D721Med (cell line): ENCODE measurements at regions not wholly inside any gene's neighbourhood (a gene's known extent, or its start where the extent isn't known, plus 50 kb on each side); places are given as distances from the start of the nearest gene placed in this dataset.

Experiments used
- DNase-seq: peaks from one replicate; pipeline ENCODE4 v3.0.0; 2011; ENCODE audit warnings: low spot score; ENCODE audit not compliant: insufficient read length
- FAIRE-seq: peaks from 2 replicates; lab custom pipeline; 2011; peaks lifted over from hg19 to GRCh38; lab: Jason Lieb, UNC
- TF ChIP-seq, protein P1 (sequence below): IDR thresholded peaks from 2 replicates; pipeline ENCODE4 v1.5.1; 2012; ENCODE audit warnings: mild to moderate bottlenecking, control low read depth; ENCODE audit not compliant: insufficient read depth; ENCODE audit errors: missing control alignments

GRCh38 chr1:22280526-22280925 is 137.6 kb upstream of the WNT4 start:
- FAIRE-seq: no peak
- no peak for DNase-seq
- TF ChIP-seq, protein P1, sequence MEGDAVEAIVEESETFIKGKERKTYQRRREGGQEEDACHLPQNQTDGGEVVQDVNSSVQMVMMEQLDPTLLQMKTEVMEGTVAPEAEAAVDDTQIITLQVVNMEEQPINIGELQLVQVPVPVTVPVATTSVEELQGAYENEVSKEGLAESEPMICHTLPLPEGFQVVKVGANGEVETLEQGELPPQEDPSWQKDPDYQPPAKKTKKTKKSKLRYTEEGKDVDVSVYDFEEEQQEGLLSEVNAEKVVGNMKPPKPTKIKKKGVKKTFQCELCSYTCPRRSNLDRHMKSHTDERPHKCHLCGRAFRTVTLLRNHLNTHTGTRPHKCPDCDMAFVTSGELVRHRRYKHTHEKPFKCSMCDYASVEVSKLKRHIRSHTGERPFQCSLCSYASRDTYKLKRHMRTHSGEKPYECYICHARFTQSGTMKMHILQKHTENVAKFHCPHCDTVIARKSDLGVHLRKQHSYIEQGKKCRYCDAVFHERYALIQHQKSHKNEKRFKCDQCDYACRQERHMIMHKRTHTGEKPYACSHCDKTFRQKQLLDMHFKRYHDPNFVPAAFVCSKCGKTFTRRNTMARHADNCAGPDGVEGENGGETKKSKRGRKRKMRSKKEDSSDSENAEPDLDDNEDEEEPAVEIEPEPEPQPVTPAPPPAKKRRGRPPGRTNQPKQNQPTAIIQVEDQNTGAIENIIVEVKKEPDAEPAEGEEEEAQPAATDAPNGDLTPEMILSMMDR: no peak

DNA sequence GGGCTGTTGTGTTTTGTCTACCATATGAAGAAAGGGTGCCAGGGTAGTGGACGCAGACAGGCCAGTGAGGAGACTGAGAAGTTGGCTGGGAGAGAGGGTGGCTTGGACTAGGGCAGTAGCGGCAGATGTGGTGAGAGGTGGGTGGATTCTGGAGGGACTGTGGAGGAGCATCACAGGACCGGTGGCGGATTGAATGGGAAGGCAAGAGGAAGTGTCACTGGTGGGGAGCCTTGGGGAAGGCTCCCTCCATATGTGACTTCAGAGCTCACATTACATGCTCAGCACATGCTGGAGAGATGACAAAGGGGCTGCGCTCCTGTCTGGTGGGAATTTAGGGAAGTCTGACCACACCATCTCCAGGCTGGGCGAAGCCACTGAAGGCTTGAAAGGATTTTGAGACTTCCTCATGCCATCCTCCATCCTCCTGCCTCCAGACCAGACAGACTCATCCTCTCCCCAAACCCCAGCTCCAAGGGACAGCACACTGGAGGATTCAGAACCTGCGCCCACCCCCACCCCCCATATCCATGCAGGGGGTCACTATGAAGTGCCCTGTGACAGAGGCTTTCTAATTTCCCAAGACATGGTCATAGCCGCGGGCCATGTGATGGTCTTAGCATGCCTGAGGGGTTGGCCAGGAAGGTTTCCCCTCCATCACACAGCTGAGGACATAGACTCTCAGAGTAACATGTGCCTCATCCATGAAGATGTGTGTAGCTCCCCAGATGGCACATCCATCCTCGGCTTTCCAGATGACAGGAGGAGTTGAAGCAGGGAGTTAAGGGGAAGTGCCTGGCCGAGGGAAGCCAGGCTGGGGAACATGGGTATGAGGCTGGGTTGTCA is 138.8 kb upstream of the WNT4 start:
- TF ChIP-seq, protein P1: no peak
- no peak for DNase-seq
- no peak for FAIRE-seq

DNA sequence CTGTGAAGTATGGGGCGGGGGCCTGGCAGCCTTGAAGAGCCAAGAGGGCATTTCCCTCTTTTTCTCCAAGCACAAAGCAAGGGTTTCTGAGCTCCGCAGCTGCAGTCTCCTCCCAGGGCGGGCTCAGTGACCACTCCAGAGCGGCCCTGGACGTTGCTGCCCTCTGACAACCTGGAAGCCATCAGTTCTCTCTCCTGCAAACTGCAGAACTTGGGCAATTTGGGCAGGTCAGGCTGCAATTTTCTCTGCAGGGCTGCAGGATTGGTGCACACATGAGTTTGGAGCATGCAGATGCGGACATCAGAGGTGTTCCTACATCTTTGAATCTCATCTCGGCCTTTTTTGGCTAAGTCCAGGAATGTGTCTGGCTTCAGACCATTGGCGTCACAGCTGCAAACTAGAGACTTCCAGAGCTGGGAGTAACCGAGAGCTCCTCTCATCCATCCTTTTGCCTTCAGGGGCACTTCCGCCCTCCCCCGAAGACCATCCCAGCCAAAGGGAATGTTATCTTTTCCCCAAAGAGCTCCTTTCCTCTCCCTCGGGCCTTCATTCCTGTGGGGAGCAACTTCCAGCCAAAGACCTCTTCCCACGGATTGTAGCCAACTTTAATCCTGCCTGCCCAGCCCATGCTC is 139.6 kb upstream of the WNT4 start:
- TF ChIP-seq, protein P1: no peak
- DNase-seq (no peak), FAIRE-seq (no peak)

DNA sequence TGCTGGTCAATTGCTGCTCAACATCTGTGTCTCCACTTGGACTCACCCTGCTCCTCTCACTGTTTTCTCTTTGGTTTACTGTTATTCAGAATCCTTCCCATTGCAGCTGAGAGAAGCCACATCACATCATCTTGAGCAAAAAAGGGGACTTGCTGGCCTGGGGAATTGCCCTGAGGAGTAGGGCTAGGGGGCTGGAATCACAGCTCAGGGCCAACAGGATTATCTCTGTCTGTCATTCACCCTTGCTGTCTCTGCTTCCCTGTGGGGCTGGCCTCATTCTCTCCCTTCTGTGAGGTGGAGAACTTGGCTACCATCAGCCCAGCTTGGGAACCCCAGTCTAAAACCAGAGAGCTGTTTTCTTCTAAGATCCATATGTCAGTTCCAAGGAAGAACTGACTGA is 140.7 kb upstream of the WNT4 start:
- DNase-seq (no peak), FAIRE-seq (no peak)
- TF ChIP-seq, protein P1: no peak

DNA sequence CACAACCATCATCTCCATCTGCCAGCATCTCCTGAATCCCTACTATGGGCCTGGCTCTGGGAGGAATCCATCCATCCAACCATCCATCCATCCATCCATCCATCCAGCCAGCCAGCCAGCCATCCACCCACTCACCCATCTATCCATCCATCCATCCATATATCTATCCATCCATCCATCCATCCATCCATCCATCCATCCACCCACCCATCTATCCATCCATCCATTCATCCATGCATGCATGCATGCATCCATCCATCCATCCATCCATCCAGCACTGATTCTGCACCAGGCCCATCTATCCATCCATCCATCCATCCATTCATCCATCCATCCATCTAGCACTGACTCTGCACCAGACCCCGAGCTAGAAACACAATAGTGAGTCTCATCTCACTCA is 141.3 kb upstream of the WNT4 start:
- FAIRE-seq (no peak), DNase-seq (no peak)
- TF ChIP-seq, protein P1: no peak

DNA sequence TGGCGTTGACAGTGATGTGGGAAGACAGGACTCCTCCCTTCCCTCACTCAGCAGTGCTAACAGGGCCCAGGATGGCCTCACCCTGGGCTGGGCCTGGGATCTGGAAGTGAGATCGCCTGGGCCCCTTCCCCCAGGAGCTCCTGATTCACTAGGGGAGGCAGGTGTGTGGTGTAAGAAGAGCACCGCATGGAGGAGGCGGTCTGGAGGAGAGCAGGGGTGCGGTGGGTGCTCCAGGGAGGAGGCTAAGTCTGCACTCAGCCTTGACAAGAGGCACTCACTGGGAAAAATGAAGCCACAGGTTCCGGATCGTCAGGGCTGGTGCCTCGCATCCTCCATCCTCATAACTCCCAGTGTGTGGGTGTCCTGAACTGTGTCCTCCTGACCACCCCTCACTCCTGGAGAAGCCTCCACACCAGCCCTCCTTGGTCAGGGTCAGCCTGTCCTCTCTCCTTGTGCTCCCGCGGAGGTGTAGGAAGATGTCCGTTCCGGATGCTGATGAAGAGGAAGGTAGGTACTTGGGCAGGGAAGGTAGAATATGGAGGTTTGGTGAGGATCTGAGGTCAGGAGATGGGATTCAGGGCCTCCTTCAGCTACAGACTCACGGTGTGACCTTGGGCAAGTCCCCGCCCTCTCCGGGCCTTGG is 142.1 kb upstream of the WNT4 start:
- TF ChIP-seq, protein P1: no peak
- no peak for DNase-seq

More for the DNA sequence above, 142.1 kb upstream of the WNT4 start:
- no peak for FAIRE-seq
